ENCODE measurements at regions not wholly inside any gene's neighbourhood (a gene's known extent, or its start where the extent isn't known, plus 50 kb on each side); places are given as distances from the start of the nearest gene placed in this dataset.

DNA sequence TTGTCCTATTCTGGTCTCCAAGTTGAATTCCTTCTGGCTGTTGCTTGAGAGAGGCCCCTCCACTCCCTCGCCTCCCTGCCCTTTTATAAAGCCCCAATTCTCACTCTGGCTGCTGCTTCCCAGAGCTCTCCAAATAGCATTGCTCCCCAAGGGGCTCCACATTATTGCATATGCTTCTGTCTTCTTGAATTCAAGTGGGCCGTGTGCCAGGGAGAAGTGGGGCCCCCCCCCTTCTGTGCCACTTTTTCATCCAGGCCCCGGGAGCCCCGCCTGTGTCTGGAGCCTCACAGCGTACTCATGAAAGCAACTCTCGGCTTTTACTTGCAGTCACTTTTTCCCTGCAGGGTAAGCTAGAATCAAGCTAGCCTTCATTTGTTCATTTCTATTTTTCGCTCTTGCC is 265.1 kb downstream of the CCSER2 start:
- TF ChIP-seq CTCF (IDR thresholded peaks at IDR 0.05) (no peak), POLR2A (IDR thresholded peaks at IDR 0.05) (no peak)
